ENCODE measurements at regions not wholly inside any gene's neighbourhood (a gene's known extent, or its start where the extent isn't known, plus 50 kb on each side); places are given as distances from the start of the nearest gene placed in this dataset.

DNA sequence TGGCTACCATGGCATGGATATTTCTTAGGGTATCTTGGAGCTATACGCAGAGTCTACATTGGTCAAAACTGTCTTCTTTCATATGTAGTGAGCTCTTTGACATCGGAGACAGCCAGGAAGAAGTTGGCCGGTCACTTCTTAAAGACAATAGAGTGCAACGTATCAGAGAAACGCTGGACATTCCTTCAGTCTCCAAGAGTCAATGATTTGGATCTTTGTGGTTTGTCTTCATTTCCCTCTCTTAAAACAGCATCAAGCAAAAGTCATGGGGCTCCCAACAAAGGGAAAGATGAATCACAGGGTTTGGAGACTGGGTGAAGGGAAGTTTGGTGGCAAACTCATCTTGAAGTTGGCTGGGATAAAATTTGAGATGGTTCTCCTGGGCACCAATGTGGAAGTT is 320.1 kb downstream of the AGTPBP1 start:
- in situ Hi-C loops (cut with MboI) (no loop called here), intact Hi-C loops (cut with micrococcal nuclease) (loop anchor here (10.0 kb wide), 1 partner anchor 1027 kb away; no protein-coding TSS in a partner anchor)
- no peak overlapping the region for H2AFZ ChIP-seq (ENCODE audit: low read depth, low read length)
- WGBS (ENCODE audit: insufficient coverage, low coverage, missing lambda C conversion rate) = 3% methylated on average over 5 of the region's 5 CpGs
- no peaks in the 10 kb centered on the region for H3K9me1 ChIP-seq (ENCODE audit: control insufficient read depth, insufficient read depth, low read length)
- FAIRE-seq (no peak), DNase-seq (ENCODE audit: extremely low read depth in 1 of 4, low spot score in 3 of 4) (no peak), ATAC-seq (no peak)
- no peaks in the 10 kb centered on the region for H3K27me3 ChIP-seq (ENCODE audit: control insufficient read depth in 2 of 2, insufficient read depth in 2 of 2, low read length in 2 of 2)
- TF ChIP-seq, protein P1, sequence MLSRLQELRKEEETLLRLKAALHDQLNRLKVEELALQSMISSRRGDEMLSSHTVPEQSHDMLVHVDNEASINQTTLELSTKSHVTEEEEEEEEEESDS (CRISPR knock-in tag; IDR thresholded peaks at IDR 0.05) = no peak
- TF ChIP-seq ESRRB (CRISPR knock-in tag; IDR thresholded peaks at IDR 0.05; ENCODE audit: borderline replicate concordance) = no peak
- no peak for TF ChIP-seq RBM39 (optimal IDR thresholded peaks at IDR 0.05; ENCODE audit: low read depth, low read length)
- TF ChIP-seq EWSR1 (IDR thresholded peaks at IDR 0.05; ENCODE audit: borderline replicate concordance, low read depth, partially characterized antibody) = no peak
- no peak for TF ChIP-seq NFIC (IDR thresholded peaks at IDR 0.05)
- no peak for TF ChIP-seq MED1 (CRISPR knock-in tag; IDR thresholded peaks at IDR 0.05; ENCODE audit: borderline replicate concordance)
- TF ChIP-seq FOXA3 (CRISPR knock-in tag; conservative IDR thresholded peaks at IDR 0.05 in 1 of 2, IDR thresholded peaks at IDR 0.05 in 1 of 2) = no peak
- TF ChIP-seq SIRT6 (IDR thresholded peaks at IDR 0.05; ENCODE audit: low read depth, low read length) = no peak
- no peak for TF ChIP-seq CHCHD3 (CRISPR knock-in tag; IDR thresholded peaks at IDR 0.05)
- TF ChIP-seq CBX8 (IDR thresholded peaks at IDR 0.05; ENCODE audit: borderline replicate concordance, extremely low read depth, low read depth, low read length, poor library complexity, severe bottlenecking) = no peak
- TF ChIP-seq ZNF431 (CRISPR knock-in tag; IDR thresholded peaks at IDR 0.05) = no peak
- no peak for TF ChIP-seq CHD1 (IDR thresholded peaks at IDR 0.05; ENCODE audit: low read length)
- no peak for TF ChIP-seq HDGF (IDR thresholded peaks at IDR 0.05)
- TF ChIP-seq ZKSCAN1 (IDR thresholded peaks at IDR 0.05; ENCODE audit: low read depth, low read length) = no peak
- TF ChIP-seq, protein P2, sequence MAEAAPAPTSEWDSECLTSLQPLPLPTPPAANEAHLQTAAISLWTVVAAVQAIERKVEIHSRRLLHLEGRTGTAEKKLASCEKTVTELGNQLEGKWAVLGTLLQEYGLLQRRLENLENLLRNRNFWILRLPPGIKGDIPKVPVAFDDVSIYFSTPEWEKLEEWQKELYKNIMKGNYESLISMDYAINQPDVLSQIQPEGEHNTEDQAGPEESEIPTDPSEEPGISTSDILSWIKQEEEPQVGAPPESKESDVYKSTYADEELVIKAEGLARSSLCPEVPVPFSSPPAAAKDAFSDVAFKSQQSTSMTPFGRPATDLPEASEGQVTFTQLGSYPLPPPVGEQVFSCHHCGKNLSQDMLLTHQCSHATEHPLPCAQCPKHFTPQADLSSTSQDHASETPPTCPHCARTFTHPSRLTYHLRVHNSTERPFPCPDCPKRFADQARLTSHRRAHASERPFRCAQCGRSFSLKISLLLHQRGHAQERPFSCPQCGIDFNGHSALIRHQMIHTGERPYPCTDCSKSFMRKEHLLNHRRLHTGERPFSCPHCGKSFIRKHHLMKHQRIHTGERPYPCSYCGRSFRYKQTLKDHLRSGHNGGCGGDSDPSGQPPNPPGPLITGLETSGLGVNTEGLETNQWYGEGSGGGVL (CRISPR knock-in tag; IDR thresholded peaks at IDR 0.05) = no peak
- H3K79me2 ChIP-seq (ENCODE audit: control insufficient read depth, insufficient read depth, low read length) = no peaks in the 10 kb centered on the region
- no peak overlapping the region for H3K4me3 ChIP-seq
- no peak overlapping the region for H3K4me2 ChIP-seq (ENCODE audit: insufficient read depth, low read length)
- H3K36me3 ChIP-seq (ENCODE audit: control insufficient read depth, insufficient read depth, low read length) = no peaks in the 10 kb centered on the region
- H3K27ac ChIP-seq (ENCODE audit: extremely low read depth, low read depth, low read length) = no peak overlapping the region
- H3K9ac ChIP-seq (ENCODE audit: insufficient read depth in 1 of 2, low read depth in 2 of 2, low read length in 2 of 2) = no peak overlapping the region
- BruUV-seq (replicated peaks) = no TSS peak
- ChIA-PET POLR2A (no interaction called here), CTCF (ENCODE audit: low intra/inter-chr PET ratio) (no interaction called here)
- H3K4me1 ChIP-seq (replicated peaks in 1 of 2; ENCODE audit: control insufficient read depth in 2 of 2, insufficient read depth in 2 of 2, low read length in 2 of 2) = no peaks in the 10 kb centered on the region
- H3K9me3 ChIP-seq (replicated peaks; ENCODE audit: control insufficient read depth, insufficient read depth, low read depth, low read length) = no peaks in the 10 kb centered on the region
- H4K20me1 ChIP-seq (replicated peaks; ENCODE audit: control insufficient read depth, insufficient read depth, low read length) = no peaks in the 10 kb centered on the region
